HEK293 (cell line): ENCODE measurements at regions not wholly inside any gene's neighbourhood (a gene's known extent, or its start where the extent isn't known, plus 50 kb on each side); places are given as distances from the start of the nearest gene placed in this dataset.

Experiments
- CTCF ChIA-PET: fragments of 350-600 bp; formaldehyde crosslinking; extraction: SDS; loops from one replicate; lab custom pipeline; 2021; ENCODE audit warnings: antibody characterized with exemption; lab: Yijun Ruan, JAX
- POLR2A ChIA-PET: fragments of 300-600 bp; formaldehyde crosslinking; extraction: SDS; loops from one replicate; lab custom pipeline; 2020; ENCODE audit warnings: antibody characterized with exemption, inconsistent platforms; lab: Yijun Ruan, JAX
- H3K27ac ChIP-seq: fragments of 200-500 bp; sonication (Bioruptor generic); 2 replicates; pipeline ENCODE4 v1.5.1; 2014; ENCODE audit warnings: low read depth, low read length, control low read depth, inconsistent platforms; ENCODE audit errors: extremely low read depth
- H3K36me3 ChIP-seq, 2 experiments: fragments of 200-500 bp in 1 of 2; sonication (Bioruptor generic) in 1 of 2; 1 replicate in 1 of 2; 2 replicates in 1 of 2; pipeline ENCODE4 v1.5.1; 2014 to 2017; ENCODE audit warnings: inconsistent platforms in 2 of 2, low read length in 2 of 2; ENCODE audit not compliant: control insufficient read depth in 2 of 2, insufficient read depth in 1 of 2
- H3K4me1 ChIP-seq: fragments of 200-500 bp; sonication (Bioruptor generic); 2 replicates; pipeline ENCODE4 v1.5.1; 2014; ENCODE audit warnings: mild to moderate bottlenecking, low read length, inconsistent platforms; ENCODE audit not compliant: control insufficient read depth, insufficient read depth
- H3K4me3 ChIP-seq: 2 replicates; pipeline ENCODE4 v1.5.1; 2011; ENCODE audit warnings: low read depth, mild to moderate bottlenecking, control low read depth, low read length, moderate library complexity
- H3K9me3 ChIP-seq: fragments of 200-500 bp; sonication (Bioruptor generic); 2 replicates; pipeline ENCODE4 v1.5.1; 2014; ENCODE audit warnings: low read depth, low read length, inconsistent platforms; ENCODE audit not compliant: control insufficient read depth, insufficient read depth
- KLF8 ChIP-seq: fragments of 450-650 bp; formaldehyde crosslinking; IDR thresholded peaks from 2 replicates; pipeline ENCODE4 v1.5.1; 2016; ENCODE audit warnings: missing biosample characterization, missing genetic modification characterization
- KLF9 ChIP-seq: fragments of 450-650 bp; formaldehyde crosslinking; IDR thresholded peaks from 2 replicates; pipeline ENCODE4 v1.5.1; 2016; ENCODE audit warnings: missing biosample characterization, missing genetic modification characterization, low read depth
- MZF1 ChIP-seq: fragments of 450-650 bp; formaldehyde crosslinking; IDR thresholded peaks from 2 replicates; pipeline ENCODE4 v1.5.1; 2017; ENCODE audit warnings: missing biosample characterization, missing genetic modification characterization, borderline replicate concordance
- SETDB1 ChIP-seq: IDR thresholded peaks from one replicate; pipeline ENCODE4 v1.6.1; 2017; ENCODE audit warnings: mild to moderate bottlenecking, low read length, moderate library complexity, mixed read lengths; ENCODE audit not compliant: insufficient read length
- TCF7L2 ChIP-seq: IDR thresholded peaks from 2 replicates; pipeline ENCODE4 v1.6.1; 2011; ENCODE audit warnings: low read depth, mild to moderate bottlenecking, inconsistent platforms, low read length, moderate library complexity, borderline replicate concordance
- ZBTB1 ChIP-seq: fragments of 450-650 bp; formaldehyde crosslinking; IDR thresholded peaks from 2 replicates; pipeline ENCODE4 v1.5.1; 2016; ENCODE audit warnings: missing biosample characterization, missing genetic modification characterization
- ZBTB20 ChIP-seq: fragments of 450-650 bp; formaldehyde crosslinking; IDR thresholded peaks from 2 replicates; pipeline ENCODE4 v1.5.1; 2016; ENCODE audit warnings: missing biosample characterization, missing genetic modification characterization
- ZNF169 ChIP-seq: fragments of 450-650 bp; formaldehyde crosslinking; IDR thresholded peaks from 2 replicates; pipeline ENCODE4 v1.5.1; 2016; ENCODE audit warnings: missing biosample characterization, missing genetic modification characterization
- ZNF292 ChIP-seq: fragments of 450-650 bp; formaldehyde crosslinking; IDR thresholded peaks from 2 replicates; pipeline ENCODE4 v1.5.1; 2016; ENCODE audit warnings: low read depth, missing biosample characterization, missing genetic modification characterization, borderline replicate concordance
- ZNF335 ChIP-seq: fragments of 450-650 bp; formaldehyde crosslinking; conservative IDR thresholded peaks from 2 replicates; pipeline ENCODE4 v1.5.1; 2016; ENCODE audit warnings: missing biosample characterization, missing genetic modification characterization
- ZNF362 ChIP-seq: fragments of 450-650 bp; formaldehyde crosslinking; IDR thresholded peaks from 2 replicates; pipeline ENCODE4 v1.5.1; 2016; ENCODE audit warnings: missing biosample characterization, missing genetic modification characterization
- ZNF518A ChIP-seq: fragments of 450-650 bp; formaldehyde crosslinking; conservative IDR thresholded peaks from 2 replicates; pipeline ENCODE4 v1.5.1; 2016; ENCODE audit warnings: low read depth, missing biosample characterization, missing genetic modification characterization
- ZNF600 ChIP-seq: fragments of 450-650 bp; formaldehyde crosslinking; IDR thresholded peaks from 2 replicates; pipeline ENCODE4 v1.5.1; 2016; ENCODE audit warnings: missing biosample characterization, missing genetic modification characterization
- ZNF610 ChIP-seq: fragments of 450-650 bp; formaldehyde crosslinking; IDR thresholded peaks from 2 replicates; pipeline ENCODE4 v1.5.1; 2016; ENCODE audit warnings: missing biosample characterization, missing genetic modification characterization, borderline replicate concordance
- ZNF677 ChIP-seq: fragments of 450-650 bp; IDR thresholded peaks from 2 replicates; pipeline ENCODE4 v1.5.0; 2018; ENCODE audit warnings: missing biosample characterization, mild to moderate bottlenecking, missing genetic modification characterization, moderate library complexity
- ZNF704 ChIP-seq: fragments of 450-650 bp; formaldehyde crosslinking; IDR thresholded peaks from 2 replicates; pipeline ENCODE4 v1.5.1; 2016; ENCODE audit warnings: missing biosample characterization, missing genetic modification characterization
- ZSCAN18 ChIP-seq: fragments of 450-650 bp; formaldehyde crosslinking; IDR thresholded peaks from 2 replicates; pipeline ENCODE4 v1.5.1; 2016; ENCODE audit warnings: missing biosample characterization, missing genetic modification characterization

GRCh38 chr5:156188016-156188415 is 138.9 kb upstream of the SGCD start:
- no peaks in the 10 kb centered on the region for H3K36me3 ChIP-seq
- CTCF ChIA-PET, result no interaction called here
- TF ChIP-seq ZNF600 (tag by site-specific recombination) (no peak), MZF1 (tag by site-specific recombination) (no peak), ZNF677 (tag by site-specific recombination) (no peak), ZSCAN18 (tag by site-specific recombination) (no peak), ZNF610 (no peak), ZNF292 (tag by site-specific recombination) (no peak), ZNF362 (tag by site-specific recombination) (no peak), ZNF169 (no peak), ZBTB1 (tag by site-specific recombination) (no peak), TCF7L2 (no peak), ZNF518A (no peak), ZNF335 (no peak), ZNF704 (tag by site-specific recombination) (no peak), SETDB1 (no peak), KLF9 (tag by site-specific recombination) (no peak)
- TF ChIP-seq, all 188 proteins: peak for 0
- no peak overlapping the region for H3K4me3 ChIP-seq
- H3K4me1 ChIP-seq, result no peaks in the 10 kb centered on the region
- no peak overlapping the region for H3K27ac ChIP-seq
- POLR2A ChIA-PET, result no interaction called here
- H3K9me3 ChIP-seq, result no peaks in the 10 kb centered on the region

- POLR2A ChIA-PET, result no interaction called here
- Histone ChIP-seq H3K4me3 (no peak overlapping the region), H3K4me1 (no peaks in the 10 kb centered on the region), H3K27ac (no peak overlapping the region)
- TF ChIP-seq KLF8 (tag by site-specific recombination) (no peak), ZBTB20 (no peak)
- TF ChIP-seq, all 188 proteins: peak for 0
- Histone ChIP-seq H3K36me3 (no peaks in the 10 kb centered on the region), H3K9me3 (no peaks in the 10 kb centered on the region)
- CTCF ChIA-PET, result no interaction called here
These were observed 137.3 kb upstream of the SGCD start for GRCh38 chr5:156189628-156190027.
